Stimulated activated CD4-positive, alpha-beta T cell treated with anti-CD3 and anti-CD28 coated beads, TNF-alpha, amount 100 ng/mL, for 24 hours (primary cell): ENCODE measurements at regions not wholly inside any gene's neighbourhood (a gene's known extent, or its start where the extent isn't known, plus 50 kb on each side); places are given as distances from the start of the nearest gene placed in this dataset.
"Not testable (repeated sequence)": the region's sequence is repeated elsewhere in the genome, so short reads cannot be mapped to it uniquely, and the experiment has no call there.

Experiments used
- DNase-seq, 3 experiments: peaks; one replicate each; pipeline ENCODE4 v3.0.0-alpha.2; 2020; ENCODE audit warnings: low read depth in 3 of 3

DNA sequence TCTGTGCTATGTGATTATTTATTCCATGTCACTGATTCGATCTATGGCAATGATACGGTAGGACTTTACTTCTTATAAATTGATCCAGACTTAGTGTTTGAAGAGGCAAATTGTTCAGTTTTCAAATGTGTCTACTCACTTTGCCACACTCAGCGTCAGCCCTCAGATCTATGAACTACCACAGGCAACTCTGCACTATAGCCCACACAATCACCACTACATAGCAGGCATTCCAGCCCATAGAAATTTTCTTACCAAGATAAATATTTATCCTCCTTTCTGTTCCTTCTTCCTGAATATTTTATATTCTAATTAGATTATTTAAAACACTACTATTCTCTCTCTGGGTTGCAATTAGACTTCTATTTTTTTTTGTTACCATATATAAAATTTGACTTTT is 776.1 kb downstream of the BRINP3 start:
- DNase-seq, result no peak

DNA sequence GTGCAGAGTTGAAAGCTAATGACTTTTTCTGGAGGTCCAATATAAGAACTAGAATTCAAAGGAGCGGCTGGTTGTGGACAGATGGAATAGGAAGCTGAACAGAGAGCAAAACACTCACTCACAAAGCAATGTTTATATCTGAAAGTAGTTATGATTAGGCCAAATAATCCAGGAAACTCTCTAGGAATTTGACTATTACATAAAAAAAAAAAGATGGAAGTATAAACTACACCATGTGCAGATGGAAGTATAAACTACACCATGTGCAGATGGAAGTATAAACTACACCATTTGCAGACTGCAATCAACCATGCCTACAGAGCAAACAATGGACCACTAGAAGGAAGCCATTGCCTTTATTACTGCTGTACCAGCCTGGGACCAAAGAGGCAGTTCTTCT is 771.1 kb downstream of the BRINP3 start:
- no peak for DNase-seq

DNA sequence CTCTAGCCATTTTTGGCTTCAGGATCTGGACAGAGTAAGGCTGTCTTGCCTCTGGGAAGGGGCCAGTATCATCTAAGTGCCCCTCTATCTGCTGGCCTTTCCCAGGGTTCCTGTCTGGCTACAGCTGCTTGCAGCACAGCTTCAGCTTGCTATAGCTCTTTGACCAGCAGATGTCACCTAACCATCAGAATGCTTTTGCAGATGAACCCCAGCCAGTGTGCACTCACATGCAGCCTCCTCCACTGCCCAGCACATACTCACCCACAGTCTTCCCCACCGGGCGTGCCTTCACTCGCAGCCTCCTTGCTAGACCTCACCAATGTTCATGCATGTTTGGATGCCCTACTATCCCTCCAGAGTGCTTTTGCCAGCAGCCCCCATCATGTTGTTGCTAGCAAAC is 769.0 kb downstream of the BRINP3 start:
- no peak for DNase-seq

DNA sequence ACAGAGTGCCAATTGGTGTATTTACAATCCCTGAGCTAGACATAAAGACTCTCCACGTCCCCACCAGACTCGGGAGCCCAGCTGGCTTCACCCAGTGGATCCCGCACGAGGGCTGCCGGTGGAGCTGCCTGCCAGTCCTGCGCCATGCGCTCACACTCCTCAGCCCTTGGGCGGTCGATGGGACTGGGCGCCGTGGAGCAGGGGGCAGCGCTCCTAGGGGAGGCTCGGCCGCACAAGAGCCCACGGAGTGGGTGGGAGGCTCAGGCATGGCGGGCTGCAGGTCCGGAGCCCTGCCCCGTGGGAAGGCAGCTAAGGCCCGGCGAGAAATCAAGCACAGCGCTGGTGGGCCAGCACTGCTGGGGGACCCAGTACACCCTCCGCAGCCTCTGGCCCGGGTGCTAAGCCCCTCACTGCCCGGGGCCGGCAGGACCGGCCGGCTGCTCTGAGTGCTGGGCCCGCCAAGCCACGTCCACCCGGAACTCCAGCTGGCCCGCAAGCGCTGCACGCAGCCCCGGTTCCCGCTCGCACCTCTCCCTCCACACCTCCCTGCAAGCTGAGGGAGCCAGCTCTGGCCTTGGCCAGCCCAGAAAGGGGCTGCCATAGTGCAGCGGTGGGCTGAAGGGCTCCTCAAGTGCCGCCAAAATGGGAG is 759.4 kb downstream of the BRINP3 start:
- DNase-seq, result not testable (repeated sequence)

DNA sequence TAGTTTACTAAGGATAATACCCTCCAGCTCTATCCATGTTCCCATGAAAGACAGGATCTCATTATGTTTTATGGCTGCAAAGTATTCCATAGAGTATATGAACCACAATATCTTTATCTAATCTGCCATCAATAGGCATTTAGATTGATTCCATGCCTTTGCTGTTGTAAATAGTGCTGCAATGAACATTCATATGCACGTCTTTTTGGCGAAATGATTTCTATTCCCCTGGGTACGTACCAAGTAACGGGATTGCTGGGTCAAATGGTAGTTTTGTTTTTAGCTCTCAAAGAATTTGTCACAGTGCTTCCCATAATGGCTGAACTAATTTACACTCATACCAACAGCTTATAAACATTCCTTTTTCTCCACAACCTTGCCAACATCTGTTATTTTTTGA is 750.9 kb downstream of the BRINP3 start:
- no peak for DNase-seq

DNA sequence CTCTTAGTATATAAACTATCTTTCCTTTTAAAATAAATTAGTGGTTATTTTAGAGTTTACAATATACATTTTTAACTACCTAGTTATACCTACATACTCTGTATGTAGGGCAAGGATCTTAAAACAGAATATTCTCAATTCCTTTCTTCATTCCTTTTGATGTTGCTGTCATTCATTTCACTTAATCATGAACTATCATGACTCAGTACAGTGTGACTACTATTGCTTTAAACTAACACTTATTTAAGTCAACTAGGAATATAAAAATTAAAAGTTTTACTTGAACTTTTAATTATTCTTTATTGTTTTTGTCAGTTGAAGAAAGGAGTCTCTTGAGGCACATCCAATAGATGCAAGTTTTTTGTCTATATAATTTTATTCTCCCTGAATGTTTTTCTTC is 726.4 kb downstream of the BRINP3 start:
- DNase-seq, result no peak

DNA sequence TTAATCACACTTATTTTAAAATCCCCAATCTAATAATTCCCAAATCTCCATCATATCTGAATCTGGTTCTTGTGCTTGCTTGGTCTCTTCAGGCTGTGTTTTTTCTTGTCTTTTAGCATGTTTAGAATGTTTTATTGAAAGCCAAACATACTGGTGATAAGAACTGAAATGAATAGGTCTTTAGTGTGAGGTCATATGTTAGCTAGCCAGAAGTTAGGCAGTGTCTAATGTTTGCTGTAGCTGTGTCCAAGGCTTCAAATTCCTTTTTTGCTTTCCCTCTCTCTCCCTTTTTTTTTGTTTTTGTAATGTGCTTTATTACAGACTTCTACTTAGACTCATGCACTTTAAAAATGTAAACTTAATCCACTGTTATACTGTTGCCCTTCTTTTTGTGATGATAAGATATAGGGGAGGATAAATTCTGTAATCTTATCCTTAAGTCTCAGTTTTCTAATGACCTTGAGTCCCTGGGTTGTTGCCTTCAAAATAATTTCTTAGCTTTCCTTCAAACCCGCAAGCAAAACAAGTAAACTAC is 725.1 kb downstream of the BRINP3 start:
- DNase-seq, result no peak

DNA sequence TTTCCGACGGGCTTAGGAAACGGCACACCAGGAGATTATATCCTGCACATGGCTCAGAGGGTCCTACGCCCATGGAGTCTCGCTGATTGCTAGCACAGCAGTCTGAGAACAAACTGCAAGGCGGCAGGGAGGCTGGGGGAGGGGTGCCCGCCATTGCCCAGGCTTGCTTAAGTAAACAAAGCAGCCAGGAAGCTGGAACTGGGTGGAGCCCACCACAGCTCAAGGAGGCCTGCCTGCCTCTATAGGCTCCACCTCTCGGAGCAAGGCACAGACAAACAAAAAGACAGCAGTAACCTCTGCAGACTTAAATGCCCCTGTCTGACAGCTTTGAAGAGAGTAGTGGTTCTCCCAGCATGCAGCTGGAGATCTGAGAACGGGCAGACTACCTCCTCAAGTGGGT is 722.6 kb downstream of the BRINP3 start:
- not testable (repeated sequence) for DNase-seq

DNA sequence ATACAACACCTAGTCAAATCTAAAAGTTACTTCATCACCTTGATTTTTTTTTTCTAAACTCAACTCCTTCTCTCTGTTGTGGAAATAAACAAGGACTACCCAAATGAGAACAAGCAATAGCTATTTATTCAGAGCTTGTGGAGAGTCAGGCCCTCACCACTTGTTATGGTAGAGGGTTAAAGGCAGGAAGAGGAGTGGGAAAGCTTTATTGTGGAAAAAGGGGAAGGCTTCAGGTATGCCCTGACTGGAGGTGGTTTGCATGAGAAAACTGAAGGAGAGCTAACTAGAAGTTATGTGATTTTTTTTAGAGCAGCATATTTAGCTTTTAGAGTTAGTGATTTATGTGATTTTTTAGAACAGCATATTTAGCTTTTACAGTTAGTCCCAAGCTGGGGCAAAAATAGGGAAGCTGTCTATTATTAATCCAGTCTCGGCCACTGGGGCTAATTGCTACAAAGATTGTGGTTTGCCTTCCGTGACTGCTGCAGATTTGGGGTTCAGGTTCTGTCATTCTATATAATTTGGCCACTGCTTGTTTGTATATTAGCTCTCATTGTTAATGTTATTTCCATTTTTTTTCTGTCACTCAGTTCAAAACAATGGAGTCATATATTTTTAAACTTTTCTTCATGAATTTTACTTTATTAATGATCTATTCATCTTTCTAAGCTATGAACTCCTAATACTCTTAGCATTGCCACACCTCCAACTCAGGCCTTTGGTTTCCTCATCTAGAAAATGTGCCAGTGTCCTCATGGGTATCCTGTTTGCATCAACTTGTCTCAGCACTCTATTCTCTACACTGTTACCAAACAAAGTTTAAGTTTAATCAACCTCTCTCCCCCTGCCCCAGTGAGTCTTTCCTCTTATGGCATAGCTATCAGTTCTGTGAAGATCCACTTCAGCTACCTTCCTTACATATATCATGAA is 713.0 kb downstream of the BRINP3 start:
- no peak for DNase-seq

DNA sequence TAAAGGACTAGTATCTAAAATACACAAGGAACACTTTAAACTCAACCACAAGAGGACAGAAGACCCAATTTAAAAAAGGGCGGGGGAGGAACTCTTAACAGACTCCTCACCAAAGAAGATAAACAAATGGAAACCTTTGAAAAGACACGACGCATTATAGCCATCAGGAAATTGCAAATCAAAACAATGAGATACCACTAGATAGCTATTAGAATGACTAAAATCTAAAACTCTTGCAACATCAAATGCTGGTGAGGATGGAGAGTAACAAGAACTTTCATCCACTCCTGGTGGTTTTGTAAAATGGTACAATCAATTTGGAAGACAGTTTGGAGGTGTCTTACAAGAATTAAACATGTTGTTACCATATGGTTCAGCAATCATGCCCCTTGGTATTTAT is 708.2 kb downstream of the BRINP3 start:
- no peak for DNase-seq

DNA sequence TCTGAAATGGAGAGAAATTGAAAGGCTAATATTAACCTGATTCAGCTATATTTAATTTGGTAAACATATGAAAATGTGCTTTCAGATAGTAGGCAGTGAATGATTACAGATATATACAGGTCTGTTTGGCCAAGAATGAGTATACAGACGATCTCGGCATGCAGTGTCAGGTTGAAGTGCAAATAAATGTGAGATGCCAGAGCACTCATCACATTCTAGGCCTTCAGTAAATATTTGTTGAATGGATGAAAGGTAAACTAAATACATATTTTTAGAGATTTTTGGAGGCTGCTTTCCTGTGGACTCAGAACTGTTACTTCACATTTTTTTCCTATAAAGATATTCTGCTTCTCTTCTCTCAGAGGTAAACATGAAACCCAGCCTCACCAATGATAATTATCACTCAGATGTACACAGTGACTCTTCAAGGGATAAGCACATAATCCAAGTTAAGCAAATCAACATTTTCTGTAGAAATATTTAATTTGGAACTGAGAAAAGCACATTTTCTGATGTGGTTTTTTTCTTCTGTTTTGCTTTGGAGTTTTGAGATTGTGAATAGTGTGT is 702.9 kb downstream of the BRINP3 start:
- DNase-seq, result no peak

DNA sequence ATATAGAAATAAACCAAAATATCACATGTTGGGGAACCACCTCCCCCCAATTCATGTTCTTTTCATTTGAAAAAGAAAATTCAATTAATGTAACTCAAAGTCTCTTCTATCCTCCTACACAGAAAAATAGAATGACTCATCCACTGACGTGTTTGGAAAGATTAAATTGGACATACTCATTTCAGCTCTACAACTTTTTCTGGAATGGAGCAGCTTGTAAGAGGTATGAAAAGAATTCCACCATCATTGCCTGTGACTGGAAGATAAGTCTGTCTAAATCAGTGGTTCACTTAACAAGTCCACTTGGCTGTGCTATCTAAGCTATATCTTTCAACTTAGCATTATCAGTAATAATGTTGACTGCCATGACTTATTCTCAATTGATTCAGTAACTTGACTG is 702.3 kb downstream of the BRINP3 start:
- DNase-seq, result no peak

DNA sequence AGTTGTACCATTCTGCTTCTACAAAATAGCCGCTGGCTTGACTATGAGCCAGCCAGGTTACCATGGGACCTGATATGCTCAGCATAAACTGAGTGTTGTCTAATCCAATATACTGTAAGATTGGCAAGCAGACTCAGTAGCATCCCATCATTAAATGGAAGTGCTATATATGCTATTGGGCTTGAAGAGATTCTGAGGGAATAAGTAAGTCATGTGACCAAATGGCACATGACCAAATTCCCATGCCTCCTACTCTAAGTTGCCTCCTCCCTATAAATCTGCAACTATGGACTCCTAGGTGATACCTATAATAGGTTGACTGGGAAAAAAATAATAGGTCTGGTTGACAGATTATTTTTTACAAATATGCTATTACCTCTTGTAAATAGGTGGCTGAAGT is 698.6 kb downstream of the BRINP3 start:
- no peak for DNase-seq

DNA sequence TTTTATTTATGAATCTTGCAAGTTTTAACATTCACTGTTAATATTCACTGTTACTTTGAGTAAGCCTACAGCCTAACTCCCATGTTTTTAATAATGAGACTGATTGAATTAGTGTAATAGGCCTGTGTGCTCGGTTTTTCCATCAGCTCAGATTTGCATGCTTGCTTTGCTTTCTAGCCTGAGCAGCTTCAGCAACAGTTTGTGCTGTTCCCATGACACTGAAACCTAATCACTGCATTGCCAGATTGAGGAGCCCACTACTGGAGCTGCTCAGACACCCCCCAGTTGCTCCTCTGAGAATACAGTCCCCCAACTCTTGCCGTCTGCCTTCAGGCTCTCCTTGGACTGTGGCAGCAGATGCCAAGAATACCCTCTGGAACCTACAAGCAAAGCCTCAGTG is 695.4 kb downstream of the BRINP3 start:
- no peak for DNase-seq

DNA sequence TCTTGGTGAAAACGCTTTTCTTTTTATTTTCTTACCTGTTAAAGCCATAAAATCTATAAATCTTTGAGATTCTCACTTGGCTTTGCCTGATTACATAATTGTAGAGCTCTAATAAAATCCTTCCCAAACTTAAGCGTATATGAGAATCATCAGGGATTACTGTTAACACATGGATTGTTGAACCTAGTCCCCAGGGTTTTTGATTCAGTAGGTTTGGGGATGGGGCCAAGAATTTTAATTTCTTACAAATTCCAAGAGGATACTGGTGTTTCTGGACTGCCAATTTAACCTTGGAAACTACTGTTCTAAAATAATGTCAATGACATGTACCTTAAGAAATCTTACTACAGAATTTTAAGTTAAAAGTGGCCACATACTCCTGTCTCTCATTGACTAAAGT is 694.2 kb downstream of the BRINP3 start:
- DNase-seq, result no peak

DNA sequence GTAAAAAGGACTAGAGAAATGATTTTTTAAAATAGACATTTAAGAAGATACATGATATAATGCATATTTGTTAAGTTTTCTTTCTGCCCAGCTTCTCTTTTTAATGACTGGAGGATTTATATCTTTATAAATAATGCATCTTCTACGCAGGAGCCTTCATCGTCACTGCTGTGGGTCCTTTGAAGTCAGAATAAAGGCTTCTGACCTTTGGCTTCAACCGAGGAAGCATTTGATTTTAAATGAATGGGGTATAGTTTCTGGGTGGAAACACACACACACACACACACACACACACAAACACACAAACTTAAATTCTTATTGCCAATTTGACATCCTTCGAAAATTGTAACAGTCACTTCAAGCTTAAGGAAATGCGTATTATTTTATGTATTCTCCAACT is 690.9 kb downstream of the BRINP3 start:
- DNase-seq, result no peak

DNA sequence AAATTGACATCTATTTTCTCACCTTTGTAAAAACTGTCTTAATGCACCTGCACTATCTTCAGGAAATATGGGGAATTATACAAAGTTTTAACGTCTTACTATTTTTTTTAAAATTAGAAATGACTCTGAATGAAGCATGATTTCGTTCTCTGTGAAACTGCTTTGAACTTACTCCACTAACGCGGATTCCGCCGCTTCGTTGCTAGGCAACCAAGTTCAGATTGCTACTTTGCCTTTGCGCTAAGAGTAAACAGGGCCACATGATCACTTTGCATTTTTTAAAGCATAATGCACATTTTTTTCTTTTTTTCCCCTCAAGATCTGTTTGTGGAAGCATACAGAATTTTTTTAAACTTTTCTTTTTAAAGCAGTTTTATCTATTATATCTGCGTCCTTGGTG is 690.5 kb downstream of the BRINP3 start:
- DNase-seq, result no peak

DNA sequence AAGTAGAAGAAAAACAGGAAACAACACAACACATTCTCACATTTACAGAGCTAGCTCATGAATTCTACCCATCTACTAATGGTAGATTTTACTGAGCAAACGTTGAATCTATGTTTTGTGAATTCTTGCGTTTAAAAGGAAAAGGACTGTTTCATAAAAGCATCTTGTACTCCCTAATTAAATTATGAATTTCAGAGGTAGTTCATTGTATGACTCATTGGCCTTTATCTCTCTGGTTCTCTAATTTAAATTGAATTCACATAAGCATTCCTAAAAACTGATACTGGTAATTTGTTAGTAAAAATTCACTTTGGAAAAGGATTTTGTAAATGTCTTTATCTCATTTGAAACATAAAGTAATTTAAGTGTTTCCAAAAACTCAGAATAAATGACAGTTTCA is 687.3 kb downstream of the BRINP3 start:
- no peak for DNase-seq

DNA sequence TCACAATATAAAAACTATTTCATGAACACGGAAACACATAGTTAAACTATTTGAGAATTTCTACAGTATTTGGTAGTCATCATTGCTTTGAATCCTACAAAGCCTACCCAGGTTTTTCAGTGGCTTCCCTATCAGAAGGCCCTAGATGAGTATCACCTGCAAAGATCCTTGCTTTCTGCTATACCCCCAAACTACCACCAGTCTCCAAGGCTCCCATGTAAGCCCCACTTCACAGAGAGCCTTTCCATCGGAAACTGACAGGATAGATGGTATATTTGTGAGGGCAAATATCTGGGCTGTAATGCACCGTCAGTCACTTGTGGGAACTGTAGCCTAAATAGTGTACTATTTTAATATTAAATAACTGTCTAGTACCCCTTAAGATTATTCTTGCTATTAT is 674.3 kb downstream of the BRINP3 start:
- no peak for DNase-seq

DNA sequence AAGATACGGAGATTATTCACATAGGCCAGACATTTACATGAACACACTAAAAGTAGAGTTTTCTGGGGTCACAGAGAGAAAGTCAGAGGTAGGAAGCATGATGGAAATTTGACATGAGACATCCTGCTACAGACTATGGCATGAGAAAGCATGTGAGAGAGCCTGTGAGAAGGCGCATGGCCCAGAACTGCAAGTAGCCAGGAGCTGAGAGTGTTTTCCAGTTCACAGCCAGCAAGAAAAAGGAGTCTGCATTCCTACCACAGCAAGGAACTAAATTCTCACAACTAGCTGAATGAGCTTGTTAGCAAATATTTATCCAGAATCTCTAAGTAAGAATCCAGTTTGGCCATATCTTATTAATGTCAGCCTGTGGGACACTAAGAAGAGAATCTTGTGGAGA is 673.3 kb downstream of the BRINP3 start:
- DNase-seq, result no peak

DNA sequence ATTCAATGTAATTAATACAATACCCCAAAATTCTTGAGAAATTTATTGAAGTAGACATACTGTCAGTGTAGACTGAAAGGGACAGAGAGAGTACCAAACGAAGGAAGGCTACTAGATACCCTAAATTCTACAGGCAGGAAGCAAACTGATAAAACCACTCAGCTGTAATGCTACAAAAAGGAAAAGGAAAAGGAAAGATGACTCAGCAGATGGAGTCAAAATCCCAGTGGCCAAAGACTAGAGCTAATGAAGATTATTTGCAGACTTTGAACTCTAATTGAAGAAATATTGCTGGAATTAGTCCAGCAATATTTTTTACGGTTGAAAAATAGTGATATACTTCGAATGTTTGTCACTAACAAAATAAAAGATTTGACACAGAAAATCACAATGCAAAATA is 671.9 kb downstream of the BRINP3 start:
- DNase-seq, result no peak

DNA sequence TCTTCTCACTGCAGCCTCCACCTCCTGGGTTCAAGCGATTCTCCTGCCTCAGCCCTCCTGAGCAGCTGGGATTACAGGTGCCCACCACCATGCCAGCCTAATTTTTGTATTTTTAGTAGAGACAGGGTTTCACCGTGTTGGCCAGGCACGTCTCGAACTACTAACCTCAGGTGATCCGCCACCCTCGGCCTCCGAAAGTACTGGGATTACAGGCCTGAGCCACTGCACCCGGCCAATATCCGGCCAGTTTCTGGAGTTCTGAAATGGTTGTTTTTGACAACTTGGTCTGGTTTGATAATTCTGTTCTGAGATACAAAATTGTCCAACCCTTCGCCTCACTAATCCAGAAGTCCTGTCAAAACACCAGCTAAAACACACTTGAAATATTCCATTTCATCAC is 667.0 kb downstream of the BRINP3 start:
- DNase-seq, result not testable (repeated sequence)

DNA sequence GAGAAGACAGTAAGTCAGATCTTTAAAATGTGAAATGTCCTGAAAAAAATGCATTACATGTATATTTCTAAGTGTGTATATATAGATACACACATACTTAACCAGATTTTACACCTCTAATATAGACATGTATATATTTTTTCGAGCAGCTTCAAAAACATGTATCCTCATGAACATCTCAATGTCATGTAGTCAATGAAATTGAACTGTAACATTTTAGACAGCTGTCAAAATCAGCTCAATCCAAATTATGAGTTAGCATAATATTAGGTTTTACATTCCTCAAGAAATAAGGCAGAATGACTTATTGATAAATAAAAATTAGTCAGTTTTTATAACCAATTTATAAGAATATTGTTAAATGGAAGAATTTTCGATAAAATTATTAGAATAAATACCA is 665.7 kb downstream of the BRINP3 start:
- DNase-seq, result no peak
